Middle frontal gyrus (tissue), 1 donor: ENCODE measurements at regions not wholly inside any gene's neighbourhood (a gene's known extent, or its start where the extent isn't known, plus 50 kb on each side); places are given as distances from the start of the nearest gene placed in this dataset.

Source experiments
- DNase-seq: peaks from one replicate; pipeline ENCODE4 v3.0.0-alpha.2; 2015; ENCODE audit warnings: low spot score; ENCODE audit errors: extremely low spot score

DNA sequence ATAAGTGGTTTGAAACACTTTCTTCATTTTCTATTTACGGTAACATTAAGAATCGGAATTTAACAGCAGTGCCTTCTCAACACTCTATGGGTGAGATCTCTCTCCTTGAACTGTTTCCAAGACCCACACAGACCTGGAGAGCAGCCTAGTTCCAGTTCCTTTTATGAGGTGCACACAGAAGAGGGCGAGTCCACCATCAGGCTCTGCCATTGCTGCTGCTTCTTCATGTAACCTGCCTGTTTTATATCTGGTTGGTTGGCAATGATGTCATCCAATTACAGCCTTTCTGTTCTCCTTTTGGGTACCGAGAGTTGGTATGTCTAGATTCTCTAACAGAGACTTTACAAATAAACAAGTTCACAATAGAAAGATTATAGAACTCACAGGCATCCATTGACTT, 225.7 kb downstream of the UTP18 start:
- no peak for DNase-seq

DNA sequence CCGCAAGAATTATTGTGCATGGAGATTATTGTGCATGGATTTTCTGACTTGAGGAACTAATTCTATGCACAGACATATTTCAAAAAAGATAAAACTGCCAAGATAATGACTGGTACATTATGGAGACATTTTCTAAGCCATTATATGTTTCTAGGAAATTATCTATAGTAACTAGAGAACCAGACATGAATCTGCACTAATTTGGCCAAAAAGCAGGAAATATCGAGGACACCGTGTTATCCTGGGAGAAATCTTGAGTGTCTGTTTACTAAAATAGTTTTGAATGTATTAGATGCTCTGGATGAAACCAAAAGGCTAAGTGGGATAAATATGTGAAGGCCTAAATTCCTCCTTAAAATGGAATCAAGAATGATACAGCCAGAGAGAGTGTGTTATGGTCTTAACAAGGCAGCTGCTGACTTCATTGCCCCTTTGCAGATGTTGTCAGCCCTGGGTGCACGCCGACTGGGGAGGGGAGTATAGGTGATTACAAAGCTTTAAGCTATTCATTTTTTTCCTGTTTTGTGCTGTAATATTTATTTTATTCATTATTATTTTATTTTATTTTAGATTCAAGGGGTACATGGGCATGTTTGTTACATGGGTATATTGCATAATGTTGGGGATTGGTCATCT, 226.7 kb downstream of the UTP18 start:
- DNase-seq = no peak

DNA sequence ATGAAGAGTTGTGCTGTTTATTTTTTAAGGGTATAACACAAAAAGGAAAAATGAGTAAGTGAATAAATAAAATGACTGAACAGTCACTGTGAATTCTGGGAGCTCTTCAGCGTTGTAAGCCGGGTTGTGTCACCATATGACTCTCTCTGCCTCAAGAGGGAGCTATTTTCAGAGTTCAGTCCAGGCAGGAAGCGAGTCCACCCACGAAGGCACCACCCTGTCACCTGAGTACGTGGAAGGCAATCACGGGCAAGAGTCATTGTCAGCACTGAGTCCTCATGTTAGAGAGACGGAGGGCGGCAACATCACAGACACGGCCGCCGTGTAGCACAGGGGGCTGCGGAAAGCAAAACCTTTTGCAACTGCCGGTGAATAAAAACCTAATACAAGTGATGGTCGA, 227.6 kb downstream of the UTP18 start:
- no peak for DNase-seq

DNA sequence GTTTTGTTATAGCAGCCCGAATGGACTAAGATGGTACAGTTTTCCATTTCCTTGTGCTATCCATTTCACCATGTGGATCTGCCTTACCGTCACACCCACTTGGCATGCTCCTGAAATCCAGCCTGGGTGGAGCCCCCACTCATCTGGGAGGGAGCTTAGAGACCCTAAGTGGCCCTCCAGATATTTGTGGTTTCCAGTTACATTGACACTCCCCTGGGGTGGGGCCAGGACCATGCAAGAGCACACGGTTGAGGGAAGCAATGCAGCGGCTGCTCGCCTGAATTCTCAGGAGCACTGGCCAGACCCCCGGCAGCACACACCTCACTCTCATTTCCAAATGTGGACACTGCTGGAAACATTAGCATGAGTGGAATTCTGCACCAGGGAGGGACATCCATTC, 231.1 kb downstream of the UTP18 start:
- no peak for DNase-seq

GRCh38 chr17:51493206-51493605, 232.9 kb downstream of the UTP18 start:
- no peak for DNase-seq

DNA sequence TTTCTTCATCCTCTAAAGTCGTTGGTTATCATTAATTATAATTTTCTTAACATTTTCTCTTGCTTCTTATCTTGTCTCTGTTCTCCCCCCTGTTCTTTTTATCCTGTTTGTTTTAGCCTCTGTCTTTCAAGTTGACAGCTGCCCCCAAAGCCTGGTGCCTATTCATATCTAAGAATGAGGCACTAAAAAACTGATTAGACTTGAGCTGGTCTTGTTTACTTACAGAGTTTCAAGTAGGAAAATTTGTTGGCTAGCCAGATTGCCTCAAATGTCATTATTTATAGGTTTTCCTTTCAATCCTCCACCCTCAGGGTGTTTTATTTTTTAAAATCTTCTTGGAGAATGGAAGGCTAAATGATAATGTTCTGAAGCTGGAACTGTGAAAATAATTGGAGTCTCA, 236.0 kb downstream of the UTP18 start:
- DNase-seq = no peak

- DNase-seq = no peak
Observed at GRCh38 chr17:51499897-51500296, 239.6 kb downstream of the UTP18 start.

DNA sequence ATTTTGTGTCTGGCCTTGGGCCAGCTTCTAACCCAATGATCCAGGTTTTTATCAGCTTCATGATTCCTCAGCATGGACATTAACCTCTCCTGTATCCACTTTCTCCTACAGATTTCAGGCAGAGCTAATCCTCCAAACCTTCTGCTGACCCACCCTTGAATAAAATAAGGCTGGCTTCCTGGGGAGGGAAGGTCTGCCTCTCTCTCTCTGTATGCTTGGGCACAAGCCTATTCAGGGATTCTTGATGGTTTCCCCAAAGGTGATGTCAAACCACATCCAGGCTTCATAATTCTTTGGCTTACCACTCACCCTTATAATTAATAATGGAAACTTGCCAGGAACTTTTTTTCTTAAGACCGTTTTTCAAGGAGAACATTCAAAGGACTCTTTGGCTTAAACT, 240.1 kb downstream of the UTP18 start:
- no peak for DNase-seq

DNA sequence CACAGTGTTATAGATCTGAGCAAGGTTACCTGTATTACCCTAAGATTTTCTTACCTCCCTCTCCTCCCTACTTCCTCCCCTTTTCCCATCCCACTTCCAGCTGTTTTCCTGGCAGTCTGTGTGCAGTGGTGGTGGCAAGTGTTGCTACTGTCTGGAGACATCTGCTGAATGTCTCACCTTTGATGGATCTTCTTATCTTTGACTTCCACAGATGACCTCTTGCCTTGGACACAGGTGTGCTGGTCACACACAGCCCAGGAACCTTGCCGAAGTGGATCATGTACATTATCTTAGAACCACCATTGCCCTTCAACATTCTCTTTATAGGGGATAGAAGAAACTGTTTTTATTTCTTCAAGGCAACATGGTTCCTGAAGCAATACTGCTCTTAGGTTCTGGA, 245.1 kb downstream of the UTP18 start:
- DNase-seq = no peak

DNA sequence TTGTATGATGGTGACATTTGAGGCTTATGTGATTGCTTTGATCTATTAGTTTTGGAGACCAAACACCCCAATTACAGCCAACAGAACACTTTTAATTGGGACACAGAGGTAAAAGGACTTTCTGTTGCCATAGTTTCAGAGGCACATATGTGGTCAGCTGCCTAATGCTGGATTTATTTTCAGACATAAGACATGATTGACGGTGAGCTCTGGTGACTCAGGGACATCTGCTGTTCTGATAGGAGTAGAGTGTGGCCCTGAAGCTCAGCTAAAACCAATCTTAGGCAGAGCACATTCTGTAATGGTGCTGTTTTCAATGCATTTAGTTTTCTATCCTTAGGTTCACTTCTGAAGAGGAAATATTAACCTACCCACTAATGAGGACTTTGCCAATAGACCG, 247.1 kb downstream of the UTP18 start:
- DNase-seq = no peak

DNA sequence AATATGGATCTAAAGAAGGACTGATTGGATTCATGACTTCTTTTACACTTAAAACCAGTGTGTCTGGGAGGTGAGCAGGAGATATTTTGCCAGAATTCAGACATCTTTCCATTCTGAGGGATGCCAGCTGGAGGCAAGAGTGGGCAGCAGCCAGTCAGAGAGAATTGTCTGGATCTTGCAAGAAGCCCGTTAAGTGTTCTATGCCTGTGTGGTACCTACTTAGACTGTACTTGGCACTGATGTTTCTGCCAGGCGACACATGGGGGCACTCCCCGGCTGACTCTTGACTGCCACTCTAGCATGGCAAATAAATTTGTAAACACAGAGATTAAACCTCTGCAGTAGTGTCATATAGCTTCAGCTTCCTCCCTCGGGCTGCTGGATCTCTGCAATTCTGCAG, 247.7 kb downstream of the UTP18 start:
- no peak for DNase-seq

GRCh38 chr17:51510940-51511339, 250.6 kb downstream of the UTP18 start:
- DNase-seq = no peak

DNA sequence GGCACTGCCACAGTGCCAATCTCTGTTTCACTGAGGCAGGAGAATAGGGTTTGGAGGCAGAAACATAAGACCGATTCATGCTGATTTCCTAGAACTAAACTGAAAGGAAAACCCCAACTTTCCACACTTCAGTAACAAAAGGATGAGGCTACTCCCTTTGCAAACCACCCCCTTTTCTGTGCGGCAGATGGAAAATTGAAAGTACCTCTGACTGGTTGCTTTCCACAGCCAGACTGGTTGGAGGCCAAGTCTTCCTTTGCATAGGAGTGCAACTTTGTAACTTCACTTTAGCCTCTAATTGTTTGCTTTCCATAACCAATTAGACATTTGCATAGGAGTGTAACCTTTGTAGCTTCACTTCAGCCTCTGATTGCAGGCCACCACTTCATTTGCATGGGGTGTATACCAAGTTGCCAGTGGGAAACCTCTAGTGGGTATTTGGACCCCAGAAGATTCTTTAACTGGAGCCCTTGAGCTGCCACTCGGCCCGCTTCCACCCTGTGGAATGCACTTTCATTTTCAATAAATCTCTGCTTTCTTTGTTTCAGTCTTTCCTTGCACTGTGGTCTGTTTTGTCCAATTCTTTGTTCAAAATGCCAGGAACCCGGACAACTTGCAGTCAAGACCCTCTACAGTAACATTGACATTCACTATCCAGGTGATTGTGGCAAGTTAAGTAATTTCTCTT, 252.0 kb downstream of the UTP18 start:
- no peak for DNase-seq

DNA sequence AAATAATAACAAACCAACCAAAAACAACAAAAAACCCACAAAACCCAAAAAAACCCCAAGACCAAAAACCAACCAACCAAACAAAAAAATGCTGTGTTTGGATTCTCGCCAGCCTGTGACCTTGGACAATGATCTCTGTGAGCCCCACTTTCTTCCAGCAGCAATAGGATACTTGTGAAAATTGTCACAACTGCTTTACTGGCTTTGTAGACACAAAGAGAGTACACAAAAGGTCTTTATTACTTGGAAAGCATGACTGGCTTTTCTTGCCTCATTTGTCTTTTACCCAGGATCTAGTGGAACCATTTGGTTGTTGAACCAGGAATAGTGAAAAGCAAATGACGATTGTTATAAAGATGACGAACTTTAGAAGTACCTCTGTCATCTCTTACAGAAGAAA, 256.6 kb downstream of the UTP18 start:
- DNase-seq = no peak

DNA sequence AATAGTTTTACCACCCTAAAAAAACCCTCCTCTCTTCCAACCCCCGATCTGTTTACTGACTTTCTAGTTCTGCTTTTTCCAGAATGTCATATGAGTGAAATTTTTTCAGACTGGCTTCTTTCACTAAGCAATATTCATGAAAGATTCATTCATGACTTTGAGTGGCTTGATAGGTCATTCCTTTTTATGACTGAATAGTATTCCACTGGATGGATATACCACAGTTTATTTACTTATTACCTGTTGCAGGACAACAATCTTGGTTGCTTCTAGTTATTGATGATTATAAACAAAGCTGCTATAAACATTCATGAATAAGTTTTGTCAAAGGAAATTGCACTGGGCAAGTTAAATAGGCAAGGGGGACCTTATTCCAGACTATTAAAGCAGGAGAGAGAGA, 264.2 kb downstream of the UTP18 start:
- DNase-seq = no peak

- no peak for DNase-seq
Observed at GRCh38 chr17:51526507-51526906, 266.2 kb downstream of the UTP18 start.

DNA sequence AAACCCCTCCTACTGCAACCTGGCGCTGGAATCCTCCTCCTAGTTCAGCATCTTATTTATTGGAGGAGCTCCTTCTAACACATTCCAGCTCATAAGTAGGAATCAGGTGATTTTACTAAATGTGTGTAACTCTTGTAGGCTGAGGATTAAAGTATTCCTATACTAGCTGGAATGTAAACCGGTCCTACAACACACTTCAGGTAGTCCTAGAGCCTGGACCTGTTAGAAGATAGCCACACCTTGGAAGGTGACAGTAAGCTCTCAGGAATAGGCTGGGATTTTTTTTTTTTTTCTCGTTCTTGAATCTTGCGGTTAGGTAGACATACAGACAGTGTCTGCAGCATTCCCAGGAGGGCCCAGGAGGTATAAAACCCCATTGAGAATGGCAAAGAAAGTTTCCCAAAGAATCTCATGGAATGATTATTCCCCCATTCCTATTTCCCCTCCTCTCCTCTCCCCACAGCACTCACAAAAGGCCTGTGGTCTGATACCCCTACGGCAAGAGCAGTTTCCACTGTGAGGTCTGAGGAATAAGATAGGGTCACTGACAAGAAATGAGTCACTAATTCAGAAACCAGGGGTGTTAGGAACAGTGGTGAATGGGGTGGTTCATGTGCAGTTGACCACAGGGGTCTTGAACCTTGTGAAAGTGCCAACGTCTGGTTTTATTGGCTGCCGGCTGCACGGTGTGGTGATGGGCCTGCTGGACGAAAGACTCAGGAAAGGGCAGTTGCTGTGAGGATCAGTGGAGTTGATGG, 267.1 kb downstream of the UTP18 start:
- no peak for DNase-seq

- DNase-seq = no peak
Observed at GRCh38 chr17:51528111-51528510, 267.8 kb downstream of the UTP18 start.

DNA sequence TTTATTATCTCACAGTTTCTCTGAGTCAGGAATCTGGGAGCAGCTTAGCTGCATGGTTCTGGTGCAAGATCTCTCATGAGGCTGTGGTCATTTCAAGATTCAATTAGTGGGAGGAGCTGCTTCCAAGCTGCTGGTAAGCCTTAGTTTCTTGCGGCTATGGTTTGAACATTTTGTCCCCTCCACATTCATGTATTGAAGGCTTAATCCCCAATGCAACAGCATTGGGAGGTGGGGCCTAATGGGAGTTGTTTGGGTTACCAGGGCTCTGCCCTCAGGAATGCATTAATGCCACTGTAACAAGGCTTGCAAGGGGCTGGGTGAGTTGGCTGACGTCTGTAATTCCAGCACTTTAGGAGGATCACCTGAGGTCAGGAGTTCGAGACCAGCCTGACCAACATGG, 272.9 kb downstream of the UTP18 start:
- no peak for DNase-seq

GRCh38 chr17:51533821-51534220, 273.5 kb downstream of the UTP18 start:
- no peak for DNase-seq

- DNase-seq = no peak
Observed at GRCh38 chr17:51536627-51537026, 276.3 kb downstream of the UTP18 start.

DNA sequence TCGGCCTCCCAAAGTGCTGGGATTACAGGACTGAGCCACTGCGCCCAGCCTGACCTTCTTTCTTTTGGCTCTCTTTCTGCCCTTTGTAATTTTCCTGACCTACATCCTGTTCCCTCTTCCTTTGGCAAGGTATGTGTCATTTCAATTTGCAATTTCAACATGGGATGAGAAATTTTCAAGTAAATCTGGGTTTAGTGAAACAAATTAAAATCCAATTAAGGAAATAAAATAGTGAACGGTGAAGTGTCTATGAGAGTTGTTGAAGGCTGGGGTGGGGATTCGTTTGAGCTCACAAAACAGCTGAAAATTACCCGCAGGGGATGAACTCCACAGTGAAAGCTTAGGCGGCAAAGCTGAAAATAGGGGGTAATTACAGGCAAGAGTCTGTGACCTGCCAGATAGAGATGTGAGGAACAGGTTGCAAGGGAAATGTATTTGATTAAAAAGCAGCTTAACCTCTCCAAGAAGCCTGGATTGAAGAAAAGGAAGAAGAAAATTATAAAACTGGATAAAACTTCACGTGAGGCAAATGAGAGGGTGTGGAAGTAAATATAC, 277.7 kb downstream of the UTP18 start:
- DNase-seq = no peak
